Uterus (tissue), 2 donors: ENCODE measurements at regions not wholly inside any gene's neighbourhood (a gene's known extent, or its start where the extent isn't known, plus 50 kb on each side); places are given as distances from the start of the nearest gene placed in this dataset.

ENCODE experiments used
- POLR2A ChIP-seq, 2 donors: fragments of 450-650 bp; IDR thresholded peaks; one replicate each; pipeline ENCODE4 v1.6.1; 2016; ENCODE audit warnings: antibody characterized with exemption in 2 of 2, mild to moderate bottlenecking in 1 of 2, moderate library complexity in 1 of 2
- TF ChIP-seq, protein P1 (sequence below), 4 experiments: fragments of 200-600 bp in 2 of 4; fragments of 450-650 bp in 2 of 4; sonication (generic) in 2 of 4; IDR thresholded peaks; one replicate each; pipeline ENCODE4 v1.5.1; 2016 to 2019; ENCODE audit warnings: antibody characterized with exemption in 4 of 4, mild to moderate bottlenecking in 2 of 4, moderate library complexity in 1 of 4

DNA sequence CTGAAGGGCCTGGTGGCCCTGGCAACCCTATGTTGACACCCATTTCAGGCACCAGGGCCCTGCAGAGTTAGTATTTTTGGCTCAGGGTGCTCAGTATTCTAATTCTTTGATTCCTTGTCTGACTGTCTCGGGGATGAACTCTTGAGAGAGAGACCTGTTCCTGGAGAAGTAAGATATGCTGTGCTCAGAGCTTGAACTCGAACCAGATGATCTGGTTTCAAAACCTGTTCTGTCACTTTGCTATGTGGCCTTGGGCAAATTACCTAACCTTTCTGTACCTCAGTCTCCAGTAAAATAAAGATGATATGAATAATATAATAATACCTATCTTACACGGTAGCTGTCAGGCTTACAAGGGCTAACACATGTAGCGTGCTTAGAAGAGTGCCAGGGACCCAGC, 294.2 kb downstream of the DYSF start:
- TF ChIP-seq, protein P1, sequence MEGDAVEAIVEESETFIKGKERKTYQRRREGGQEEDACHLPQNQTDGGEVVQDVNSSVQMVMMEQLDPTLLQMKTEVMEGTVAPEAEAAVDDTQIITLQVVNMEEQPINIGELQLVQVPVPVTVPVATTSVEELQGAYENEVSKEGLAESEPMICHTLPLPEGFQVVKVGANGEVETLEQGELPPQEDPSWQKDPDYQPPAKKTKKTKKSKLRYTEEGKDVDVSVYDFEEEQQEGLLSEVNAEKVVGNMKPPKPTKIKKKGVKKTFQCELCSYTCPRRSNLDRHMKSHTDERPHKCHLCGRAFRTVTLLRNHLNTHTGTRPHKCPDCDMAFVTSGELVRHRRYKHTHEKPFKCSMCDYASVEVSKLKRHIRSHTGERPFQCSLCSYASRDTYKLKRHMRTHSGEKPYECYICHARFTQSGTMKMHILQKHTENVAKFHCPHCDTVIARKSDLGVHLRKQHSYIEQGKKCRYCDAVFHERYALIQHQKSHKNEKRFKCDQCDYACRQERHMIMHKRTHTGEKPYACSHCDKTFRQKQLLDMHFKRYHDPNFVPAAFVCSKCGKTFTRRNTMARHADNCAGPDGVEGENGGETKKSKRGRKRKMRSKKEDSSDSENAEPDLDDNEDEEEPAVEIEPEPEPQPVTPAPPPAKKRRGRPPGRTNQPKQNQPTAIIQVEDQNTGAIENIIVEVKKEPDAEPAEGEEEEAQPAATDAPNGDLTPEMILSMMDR (IDR thresholded peaks at IDR 0.05), result no peak
- TF ChIP-seq POLR2A (IDR thresholded peaks at IDR 0.05), result no peak
